T follicular helper cell (primary cell): ENCODE measurements at regions not wholly inside any gene's neighbourhood (a gene's known extent, or its start where the extent isn't known, plus 50 kb on each side); places are given as distances from the start of the nearest gene placed in this dataset.
"Not testable (repeated sequence)": the region's sequence is repeated elsewhere in the genome, so short reads cannot be mapped to it uniquely, and the experiment has no call there.

ENCODE experiments used
- DNase-seq: peaks from one replicate; pipeline ENCODE4 v3.0.0-alpha.2; 2020; ENCODE audit warnings: low read depth

- DNase-seq, result no peak
These were observed 264.7 kb upstream of the TMEFF2 start for GRCh38 chr2:192459422-192459821.

- DNase-seq, result no peak
These were observed 254.1 kb upstream of the TMEFF2 start for GRCh38 chr2:192448881-192449280.

- DNase-seq, result no peak
These were observed 249.6 kb upstream of the TMEFF2 start for GRCh38 chr2:192444286-192444838.

GRCh38 chr2:192443831-192444230 is 249.1 kb upstream of the TMEFF2 start:
- DNase-seq, result no peak

GRCh38 chr2:192438239-192438638 is 243.5 kb upstream of the TMEFF2 start:
- DNase-seq, result no peak

- DNase-seq, result no peak
These were observed 242.9 kb upstream of the TMEFF2 start for GRCh38 chr2:192437653-192438052.

- no peak for DNase-seq
These were observed 229.5 kb upstream of the TMEFF2 start for GRCh38 chr2:192424243-192424642.

- DNase-seq, result no peak
These were observed 225.1 kb upstream of the TMEFF2 start for GRCh38 chr2:192419786-192420185.

- no peak for DNase-seq
These were observed 221.3 kb upstream of the TMEFF2 start for GRCh38 chr2:192416060-192416459.

GRCh38 chr2:192414794-192415193 is 220.1 kb upstream of the TMEFF2 start:
- no peak for DNase-seq

- DNase-seq, result no peak
These were observed 219.3 kb upstream of the TMEFF2 start for GRCh38 chr2:192413812-192414681.

- not testable (repeated sequence) for DNase-seq
These were observed 218.1 kb upstream of the TMEFF2 start for GRCh38 chr2:192412866-192413265.

- no peak for DNase-seq
These were observed 217.7 kb upstream of the TMEFF2 start for GRCh38 chr2:192412394-192412793.

GRCh38 chr2:192411755-192412154 is 217.0 kb upstream of the TMEFF2 start:
- no peak for DNase-seq

GRCh38 chr2:192410319-192410718 is 215.6 kb upstream of the TMEFF2 start:
- DNase-seq, result no peak

GRCh38 chr2:192407692-192408091 is 213.0 kb upstream of the TMEFF2 start:
- no peak for DNase-seq

- DNase-seq, result no peak
These were observed 203.5 kb upstream of the TMEFF2 start for GRCh38 chr2:192398236-192398635.

GRCh38 chr2:192394605-192395004 is 199.9 kb upstream of the TMEFF2 start:
- DNase-seq, result no peak

- no peak for DNase-seq
These were observed 196.3 kb upstream of the TMEFF2 start for GRCh38 chr2:192391041-192391440.

- DNase-seq, result no peak
These were observed 195.7 kb upstream of the TMEFF2 start for GRCh38 chr2:192390401-192390800.

- DNase-seq, result not testable (repeated sequence)
These were observed 189.5 kb upstream of the TMEFF2 start for GRCh38 chr2:192384191-192384590.

GRCh38 chr2:192381082-192381481 is 186.3 kb upstream of the TMEFF2 start:
- no peak for DNase-seq

- DNase-seq, result no peak
These were observed 185.0 kb upstream of the TMEFF2 start for GRCh38 chr2:192379736-192380135.

GRCh38 chr2:192377173-192377572 is 182.4 kb upstream of the TMEFF2 start:
- no peak for DNase-seq
